GM21528 (cell line): ENCODE measurements at regions not wholly inside any gene's neighbourhood (a gene's known extent, or its start where the extent isn't known, plus 50 kb on each side); places are given as distances from the start of the nearest gene placed in this dataset.
"Not testable (repeated sequence)": the region's sequence is repeated elsewhere in the genome, so short reads cannot be mapped to it uniquely, and the experiment has no call there.

Experiments
- ATAC-seq: cut with Tn5 transposase; IDR thresholded peaks from one replicate; pipeline ENCODE4 v1.9.1; 2021; ENCODE audit warnings: mild to moderate bottlenecking, moderate library complexity; ENCODE audit not compliant: unreplicated experiment, low FRiP score

DNA sequence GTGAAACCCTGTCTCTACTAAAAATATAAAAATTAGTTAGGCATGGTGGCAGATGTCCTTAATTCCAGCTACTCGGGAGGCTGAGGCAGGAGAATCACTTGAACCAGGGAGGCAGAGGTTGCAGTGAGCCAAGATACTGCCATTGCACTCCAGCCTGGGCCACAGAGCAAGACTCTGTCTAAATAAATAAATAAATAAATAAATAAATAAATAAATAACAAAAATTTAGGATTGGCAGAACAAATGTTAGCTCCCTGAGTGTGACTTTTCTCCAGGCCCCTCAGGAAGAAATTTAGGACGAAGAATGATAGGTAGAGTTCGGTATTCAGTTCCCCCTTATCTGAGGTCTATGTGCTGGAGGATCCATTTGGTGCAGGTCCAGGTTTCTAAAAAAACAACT lies 181.2 kb downstream of the CD47 start:
- not testable (repeated sequence) for ATAC-seq

DNA sequence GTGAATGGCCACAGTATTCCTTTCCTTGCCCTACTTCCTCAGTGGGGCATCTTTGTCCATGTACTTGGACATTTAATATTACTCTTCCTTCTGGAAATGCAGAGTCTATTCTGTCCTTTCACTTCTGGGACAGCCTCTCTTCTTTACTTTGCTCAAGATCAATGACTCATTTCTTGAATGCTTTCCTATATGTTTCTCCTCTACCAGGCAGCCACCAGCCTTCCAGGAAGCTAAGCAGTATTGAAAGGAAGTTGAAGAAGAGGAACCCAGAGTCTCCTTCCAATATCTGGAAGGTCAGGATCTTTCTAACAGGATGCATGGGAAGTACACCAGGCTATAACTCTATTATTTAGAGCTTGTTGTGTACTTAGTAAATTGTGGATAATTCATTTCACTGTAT lies 182.8 kb downstream of the CD47 start:
- no peak for ATAC-seq

DNA sequence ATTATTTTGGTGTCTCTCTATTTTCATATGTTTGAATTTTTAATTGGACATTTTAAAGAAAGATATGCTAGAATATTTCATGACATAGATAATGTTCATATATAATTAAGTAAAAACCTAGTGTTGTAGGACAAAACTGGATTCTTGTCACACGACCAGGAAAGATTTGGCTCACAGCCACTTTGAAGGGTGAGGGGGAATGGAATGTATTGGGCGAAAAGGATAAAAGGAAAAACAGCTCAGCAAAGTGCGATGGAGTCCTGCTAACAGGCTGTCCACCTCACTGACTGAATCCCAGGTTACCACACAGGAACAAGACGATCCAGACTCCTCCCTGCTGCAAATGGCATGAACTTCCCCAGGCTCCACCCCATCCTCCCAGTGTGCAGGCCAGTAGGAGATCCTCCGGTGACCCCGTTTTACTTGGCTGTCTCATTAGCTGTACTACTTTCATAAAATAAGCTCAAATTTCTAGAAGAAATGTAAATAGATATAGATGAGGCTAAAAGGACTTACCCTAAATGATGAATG lies 186.2 kb downstream of the CD47 start:
- ATAC-seq, result no peak

DNA sequence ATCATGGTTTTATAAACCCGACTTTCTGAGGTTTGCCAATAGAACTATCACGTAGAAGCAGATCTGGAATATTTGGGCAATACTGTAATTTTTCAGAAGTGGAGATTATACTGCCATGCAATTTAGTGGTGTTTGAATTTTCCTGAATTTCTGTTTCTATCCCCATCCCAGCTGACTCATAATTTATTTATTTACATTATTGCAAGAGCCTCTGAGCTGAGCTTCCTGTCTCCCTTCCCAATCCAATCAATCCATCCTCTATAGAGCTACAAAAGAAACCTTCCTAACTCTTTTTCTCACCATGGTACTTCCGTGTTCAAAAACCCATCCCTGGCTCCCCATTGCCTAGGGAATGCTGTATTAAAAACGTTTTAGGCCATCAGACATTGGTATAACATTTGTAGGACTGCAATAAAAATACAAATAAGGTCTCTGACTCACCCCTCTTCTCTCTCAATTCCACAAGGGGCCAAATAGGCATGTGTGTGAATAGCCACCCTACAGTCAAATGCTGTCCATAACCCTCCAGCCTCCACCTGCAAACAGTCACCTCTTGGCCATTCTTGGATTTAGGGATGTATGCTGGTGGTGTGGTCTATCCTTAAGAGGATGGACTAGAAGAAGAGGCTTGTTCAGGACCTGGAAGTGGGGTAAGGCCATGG lies 190.7 kb downstream of the CD47 start:
- ATAC-seq, result no peak

DNA sequence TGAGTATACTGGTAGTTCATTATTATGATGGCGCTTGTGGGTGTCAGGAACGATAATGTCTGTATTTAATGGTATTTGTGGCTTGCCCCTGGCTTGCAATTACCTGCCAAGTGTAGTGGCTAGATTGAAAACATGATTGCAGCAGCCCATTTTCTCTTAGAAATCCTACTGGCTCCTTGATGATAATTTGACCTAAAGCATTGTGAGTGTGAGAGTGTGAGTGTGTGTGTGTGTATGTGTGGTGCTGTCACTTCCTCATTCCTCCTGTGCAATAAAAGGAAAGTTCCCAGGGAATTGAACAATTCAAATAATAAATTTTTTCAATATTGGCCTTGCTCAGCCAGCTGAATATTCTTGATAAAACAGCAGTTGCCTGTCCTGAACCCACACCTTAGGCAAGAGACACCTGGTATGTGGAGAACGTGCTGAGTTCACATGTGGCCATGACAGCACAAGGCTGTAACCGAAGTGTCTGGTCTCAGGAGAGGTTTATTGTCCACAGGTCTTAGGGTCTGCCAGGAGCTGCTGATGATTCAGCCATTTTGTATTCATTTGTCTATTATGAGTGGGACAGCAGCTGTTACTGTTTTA lies 193.3 kb downstream of the CD47 start:
- no peak for ATAC-seq

DNA sequence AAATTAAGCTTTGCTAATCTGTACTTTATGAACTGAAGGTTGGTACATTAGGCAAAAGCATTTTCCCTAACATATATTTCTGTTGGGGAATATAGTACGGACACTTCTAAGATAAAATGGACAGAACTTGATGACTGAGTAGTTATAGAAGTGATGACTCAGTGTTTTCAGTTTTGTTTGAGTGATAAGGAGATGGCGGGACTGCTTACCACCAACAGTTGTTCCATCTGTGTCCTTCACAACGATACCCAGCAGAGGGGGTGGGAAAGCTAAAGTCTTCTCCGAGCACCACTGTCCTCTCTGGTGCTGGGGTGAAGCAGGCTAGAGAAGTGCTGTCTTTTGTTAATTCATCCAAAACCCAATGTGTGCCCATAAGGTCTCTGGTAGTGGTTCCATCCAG lies 195.8 kb downstream of the CD47 start:
- ATAC-seq, result no peak

DNA sequence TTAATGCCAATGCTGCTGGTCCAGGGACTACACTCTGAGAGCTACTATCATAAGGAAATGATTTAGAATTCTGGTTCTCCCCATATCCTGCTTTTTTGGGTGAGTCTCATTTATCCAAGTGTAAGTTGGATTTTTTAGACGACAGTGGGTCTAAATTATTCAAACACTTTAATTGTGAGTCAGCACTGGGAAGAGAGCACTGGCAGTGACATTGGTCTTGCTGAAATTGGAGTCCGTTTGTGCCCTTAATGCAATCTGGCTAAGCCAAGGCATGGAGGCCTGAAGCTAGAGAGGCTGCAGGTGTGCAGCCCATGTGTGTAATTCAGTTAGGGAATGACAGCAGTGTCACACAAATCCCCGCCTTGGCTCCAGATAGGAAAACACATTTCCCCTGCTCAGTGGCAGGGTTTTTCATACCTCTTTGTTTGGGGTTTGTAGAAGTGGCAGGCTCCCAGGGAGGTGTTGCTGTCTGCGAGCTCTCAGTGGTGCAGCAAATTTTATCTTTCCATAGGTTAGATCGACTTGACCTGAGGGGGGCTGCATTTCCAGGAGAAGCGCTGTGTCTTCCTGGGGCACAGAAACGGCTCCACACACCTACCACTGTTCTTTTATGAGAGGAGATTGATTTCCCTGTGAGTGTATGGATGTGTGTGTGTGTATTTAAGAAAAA lies 197.7 kb downstream of the CD47 start:
- no peak for ATAC-seq

DNA sequence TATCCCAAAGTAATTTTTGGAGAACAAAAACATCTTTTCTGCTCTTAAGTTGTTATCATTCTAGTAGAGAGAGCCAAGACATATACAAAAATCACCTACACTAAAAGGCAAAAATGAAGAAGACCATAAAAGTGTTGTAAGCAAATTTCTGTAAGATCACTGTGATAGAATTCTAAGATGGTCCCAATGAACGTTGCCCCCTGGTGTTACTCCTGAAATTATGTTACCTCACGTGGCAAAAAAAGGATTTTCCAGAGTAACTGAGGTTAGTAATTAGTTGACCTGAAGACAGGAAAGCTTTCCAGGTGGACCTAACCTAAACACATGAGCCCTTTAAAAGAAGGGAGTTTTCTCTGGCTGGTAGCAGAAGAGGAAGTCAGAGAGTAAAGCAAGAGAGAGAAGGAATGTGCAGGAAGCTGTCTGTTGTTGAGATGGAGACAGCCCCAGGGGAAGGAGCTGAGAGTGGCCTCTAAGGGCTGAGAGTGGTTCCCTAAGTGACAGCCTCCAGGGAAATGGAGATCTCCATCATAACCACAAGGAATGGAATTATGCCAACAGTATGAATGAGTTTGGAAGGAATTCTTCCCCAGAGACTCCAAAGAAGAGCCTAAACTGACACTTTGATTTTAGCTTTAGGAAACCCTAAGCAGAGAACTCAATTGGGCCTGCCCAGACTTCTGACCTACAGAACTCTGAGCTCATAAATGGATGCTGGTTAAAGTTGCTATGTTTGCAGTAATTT lies 205.9 kb downstream of the CD47 start:
- ATAC-seq, result no peak

DNA sequence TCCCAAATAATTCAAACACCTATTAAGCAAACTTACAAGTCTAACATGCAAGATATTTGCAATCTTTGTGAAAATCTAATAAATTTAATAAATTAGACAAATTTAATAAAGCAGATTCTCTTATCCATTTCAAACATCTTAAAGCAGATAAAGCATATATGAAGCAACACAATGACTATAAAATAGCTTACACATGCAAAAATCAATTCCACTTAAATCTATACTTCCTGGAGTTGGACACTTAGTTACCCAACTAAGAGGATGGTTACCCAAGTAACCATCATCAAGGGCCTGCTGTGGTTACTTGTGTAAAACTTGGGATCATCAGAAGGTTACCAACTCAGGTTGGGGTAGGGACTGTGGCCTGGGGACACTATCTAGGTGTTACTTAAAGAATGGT lies 206.8 kb downstream of the CD47 start:
- no peak for ATAC-seq

DNA sequence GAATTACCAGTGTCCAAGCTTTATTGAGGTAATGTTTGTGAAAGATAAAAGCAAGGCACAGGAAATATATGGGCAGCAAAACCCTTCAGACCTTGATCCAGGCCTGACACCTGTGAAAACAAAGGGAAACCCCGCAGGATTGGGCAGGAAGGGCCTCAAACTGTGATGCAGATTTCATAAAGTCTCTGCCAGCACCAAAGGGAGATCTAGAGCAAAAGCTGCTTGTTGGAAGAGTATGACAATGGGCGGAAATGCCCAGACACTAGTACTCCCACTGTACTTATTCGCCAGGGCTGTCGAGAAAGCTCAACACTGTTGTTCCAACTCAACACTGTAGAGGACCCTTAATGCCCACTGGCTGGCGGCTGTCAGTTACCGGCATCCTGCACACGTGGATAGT lies 207.9 kb downstream of the CD47 start:
- no peak for ATAC-seq

DNA sequence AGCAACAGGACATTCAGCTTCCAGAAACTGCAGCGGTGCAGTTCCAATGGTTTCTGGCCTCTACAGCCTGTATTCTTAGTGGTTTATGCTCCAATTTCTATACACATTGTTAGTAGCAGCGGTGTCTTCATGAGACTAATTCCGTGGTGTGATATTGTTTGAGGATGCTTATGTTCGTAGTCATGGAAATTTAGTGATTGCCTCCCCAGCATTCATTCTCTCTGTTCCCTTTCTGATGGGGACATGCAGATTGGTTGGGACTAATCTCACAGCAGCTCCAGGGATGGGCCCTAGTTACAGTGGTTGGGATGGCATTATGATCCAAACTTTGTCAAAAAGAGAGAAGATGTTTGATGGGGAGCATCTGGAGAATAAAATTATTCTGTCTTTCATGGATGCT lies 208.6 kb downstream of the CD47 start:
- no peak for ATAC-seq

DNA sequence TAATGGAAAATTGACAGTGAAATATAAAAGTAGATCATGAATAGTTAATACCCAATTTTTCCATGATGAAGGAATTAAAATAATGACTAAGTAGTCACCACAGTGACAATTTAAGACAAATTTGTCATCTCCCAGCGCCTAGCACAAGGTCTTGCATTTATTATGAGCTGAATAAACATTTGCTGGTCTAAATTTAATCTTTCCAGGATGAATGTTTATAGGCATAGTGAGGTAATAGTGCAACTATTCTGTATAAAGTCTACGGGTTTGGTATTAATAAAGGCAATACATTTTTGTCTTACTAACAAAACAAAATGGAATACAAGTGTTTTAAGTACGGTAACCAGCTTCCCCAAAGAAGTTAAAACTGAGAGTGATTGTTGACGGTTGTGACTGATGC lies 209.3 kb downstream of the CD47 start:
- ATAC-seq, result no peak

DNA sequence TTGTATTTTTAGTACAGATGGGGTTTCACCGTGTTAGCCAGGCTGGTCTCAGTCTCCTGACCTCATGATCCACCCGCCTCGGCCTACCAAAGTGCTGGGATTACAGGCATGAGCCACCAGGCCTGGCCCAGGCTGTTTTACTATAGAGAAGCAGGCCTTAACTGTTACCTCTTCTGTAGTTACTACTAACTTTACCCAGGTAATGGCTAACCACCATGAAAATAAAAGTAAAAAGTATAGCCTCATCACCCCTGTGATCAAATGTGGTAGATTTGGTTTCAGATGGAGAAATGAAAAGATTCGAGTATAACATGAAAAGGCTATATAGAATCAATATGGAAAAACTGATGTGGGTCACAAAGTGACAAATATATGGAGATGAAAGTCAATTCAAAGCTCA lies 210.1 kb downstream of the CD47 start:
- ATAC-seq, result no peak

DNA sequence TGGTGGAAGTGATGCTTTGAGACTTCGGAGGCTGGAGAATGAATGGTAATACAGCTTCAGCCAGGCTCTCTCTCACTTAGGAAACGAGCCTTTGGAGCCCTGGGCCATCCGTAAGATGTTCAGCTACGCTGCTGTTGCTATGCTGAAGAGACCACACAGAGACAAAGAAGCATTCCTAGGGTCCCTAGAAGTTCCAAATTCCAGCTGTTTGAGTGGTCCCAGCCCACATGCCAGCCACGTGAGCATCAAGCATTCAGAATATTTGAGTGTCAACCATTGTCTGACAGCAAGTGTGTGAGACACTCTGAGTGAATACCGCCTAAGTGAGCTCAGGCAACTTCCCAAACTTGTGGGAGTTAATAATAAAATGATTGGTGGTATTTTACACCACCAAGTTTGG lies 212.9 kb downstream of the CD47 start:
- ATAC-seq, result no peak

DNA sequence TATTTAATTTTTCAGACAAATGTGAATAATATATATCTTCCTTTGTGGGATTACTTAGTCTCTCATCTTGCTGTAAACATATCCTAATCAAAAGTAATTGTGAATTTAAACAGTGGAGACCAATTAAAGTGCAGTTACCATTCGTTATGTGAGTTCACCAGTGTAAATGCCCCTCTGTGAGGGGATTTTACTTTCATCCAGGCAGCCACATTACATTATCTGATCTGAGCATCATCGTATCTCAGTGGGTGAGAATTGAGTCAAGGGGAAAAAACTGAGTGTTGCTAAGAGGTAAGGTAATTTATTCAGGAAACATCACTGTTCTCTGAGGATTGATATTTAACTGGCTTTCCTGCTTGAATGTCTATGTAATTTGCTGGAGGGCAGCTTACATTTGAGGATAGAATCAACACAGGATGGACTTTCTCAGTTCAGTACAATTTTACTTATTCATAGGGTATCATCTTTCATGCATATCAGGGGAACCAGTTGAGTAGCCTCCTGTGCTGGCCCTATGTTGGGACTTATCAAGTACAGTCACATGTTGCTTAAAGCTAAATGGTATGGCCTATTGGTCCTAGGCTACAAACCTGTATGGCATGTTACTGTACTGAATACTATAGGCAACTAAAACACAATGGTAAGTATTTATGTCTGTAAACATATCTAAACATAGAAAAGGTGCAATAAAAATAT lies 219.7 kb downstream of the CD47 start:
- ATAC-seq, result no peak

DNA sequence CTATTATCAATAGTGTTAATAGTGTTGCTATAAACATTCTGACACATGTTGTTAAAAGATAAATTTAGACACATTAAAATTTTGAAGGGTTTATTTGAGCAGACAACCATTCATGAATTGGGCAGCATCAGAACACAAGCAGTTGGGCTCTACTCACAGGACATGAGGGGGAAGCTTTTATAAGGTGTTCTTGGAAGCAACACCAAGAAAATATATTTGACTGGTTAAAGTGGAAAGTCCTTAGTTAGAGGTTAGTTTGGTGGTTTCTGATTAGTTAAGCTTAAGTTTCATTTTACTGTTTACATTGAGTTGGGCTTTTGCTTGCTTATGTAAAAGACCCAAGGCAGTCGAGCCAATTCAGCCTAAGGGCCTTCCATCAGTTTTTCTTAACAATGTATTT lies 220.7 kb downstream of the CD47 start:
- ATAC-seq, result no peak

DNA sequence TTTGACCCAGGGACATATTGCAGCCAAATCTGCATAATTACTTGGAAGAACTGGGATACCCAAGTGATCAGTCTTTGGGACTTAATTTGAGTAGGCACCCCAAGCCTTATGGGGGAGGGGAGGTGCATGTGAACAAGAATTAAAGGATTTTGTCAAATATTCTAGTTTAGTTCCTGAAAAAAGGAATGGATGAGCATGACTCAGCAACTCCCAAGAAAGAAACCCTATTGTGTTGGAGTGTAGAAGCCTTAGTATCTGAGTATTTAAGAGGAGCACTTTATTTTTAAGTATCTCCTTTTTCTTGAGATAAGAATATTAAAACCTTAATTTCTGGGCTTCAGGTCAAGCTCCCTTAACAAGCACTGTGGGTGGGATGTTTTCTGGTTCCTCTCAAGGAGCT lies 222.4 kb downstream of the CD47 start:
- ATAC-seq, result no peak

DNA sequence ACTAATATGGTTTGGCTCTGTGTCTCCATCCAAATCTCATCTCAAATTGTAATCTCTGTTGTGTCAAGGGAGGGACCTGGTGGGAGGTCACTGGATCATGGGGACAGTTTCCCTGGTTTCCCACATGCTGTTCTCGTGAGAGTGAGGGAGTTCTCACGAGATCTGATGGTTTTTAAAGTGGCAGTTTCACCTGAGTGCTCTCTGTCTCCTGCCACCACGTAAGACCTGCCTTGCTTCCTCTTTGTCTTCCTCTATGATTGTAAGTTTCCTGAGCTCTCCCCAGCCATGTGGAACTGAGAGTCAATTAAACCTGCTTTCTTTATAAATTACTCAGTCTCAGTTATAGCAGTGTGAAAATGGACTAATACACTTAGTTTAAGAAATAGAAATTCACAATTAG lies 228.9 kb downstream of the CD47 start:
- peak; percentile 70 for ATAC-seq

DNA sequence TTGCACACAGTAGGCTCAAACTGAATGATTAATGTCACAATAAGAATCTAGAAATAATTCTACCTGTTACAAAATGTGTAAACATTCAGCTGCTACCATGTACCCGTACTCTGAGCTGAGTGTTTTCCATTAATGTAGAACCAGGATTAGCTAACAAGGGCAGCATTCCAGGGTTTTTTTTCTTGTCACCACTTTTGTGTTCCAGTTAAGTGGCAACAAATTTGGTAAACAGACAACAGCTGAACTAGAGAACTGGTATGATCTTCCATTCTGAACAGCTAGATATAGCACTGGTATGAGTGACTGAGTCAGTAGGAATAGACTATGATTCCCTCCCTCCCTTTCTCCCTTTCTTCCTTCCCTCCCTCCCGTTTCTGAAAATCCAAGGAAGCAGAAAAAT lies 229.4 kb downstream of the CD47 start:
- ATAC-seq, result no peak
